ENCODE measurements at regions not wholly inside any gene's neighbourhood (a gene's known extent, or its start where the extent isn't known, plus 50 kb on each side); places are given as distances from the start of the nearest gene placed in this dataset.

- Histone ChIP-seq H3K27ac (no peak overlapping the region), H3K27me3 (no peaks in the 10 kb centered on the region), H3K4me1 (peaks cover 0 to 17% of the 10 kb centered on the region in 2 donors), H3K36me3 (no peaks in the 10 kb centered on the region), H3K4me3 (no peak overlapping the region), H3K9me3 (no peaks in the 10 kb centered on the region)
- DNase-seq (ENCODE audit: low spot score in 2 of 2), result no peak
- intact Hi-C loops (cut with DNase I; ENCODE audit: low total_unique reads), result no loop called here
- TF ChIP-seq, protein P1, sequence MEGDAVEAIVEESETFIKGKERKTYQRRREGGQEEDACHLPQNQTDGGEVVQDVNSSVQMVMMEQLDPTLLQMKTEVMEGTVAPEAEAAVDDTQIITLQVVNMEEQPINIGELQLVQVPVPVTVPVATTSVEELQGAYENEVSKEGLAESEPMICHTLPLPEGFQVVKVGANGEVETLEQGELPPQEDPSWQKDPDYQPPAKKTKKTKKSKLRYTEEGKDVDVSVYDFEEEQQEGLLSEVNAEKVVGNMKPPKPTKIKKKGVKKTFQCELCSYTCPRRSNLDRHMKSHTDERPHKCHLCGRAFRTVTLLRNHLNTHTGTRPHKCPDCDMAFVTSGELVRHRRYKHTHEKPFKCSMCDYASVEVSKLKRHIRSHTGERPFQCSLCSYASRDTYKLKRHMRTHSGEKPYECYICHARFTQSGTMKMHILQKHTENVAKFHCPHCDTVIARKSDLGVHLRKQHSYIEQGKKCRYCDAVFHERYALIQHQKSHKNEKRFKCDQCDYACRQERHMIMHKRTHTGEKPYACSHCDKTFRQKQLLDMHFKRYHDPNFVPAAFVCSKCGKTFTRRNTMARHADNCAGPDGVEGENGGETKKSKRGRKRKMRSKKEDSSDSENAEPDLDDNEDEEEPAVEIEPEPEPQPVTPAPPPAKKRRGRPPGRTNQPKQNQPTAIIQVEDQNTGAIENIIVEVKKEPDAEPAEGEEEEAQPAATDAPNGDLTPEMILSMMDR (IDR thresholded peaks at IDR 0.05), result no peak
- TF ChIP-seq POLR2AphosphoS5 (IDR thresholded peaks at IDR 0.05) (no peak), POLR2A (IDR thresholded peaks at IDR 0.05) (no peak)
Measured at GRCh38 chr3:170750478-170750830, 119.5 kb downstream of the RPL22L1 start.

DNA sequence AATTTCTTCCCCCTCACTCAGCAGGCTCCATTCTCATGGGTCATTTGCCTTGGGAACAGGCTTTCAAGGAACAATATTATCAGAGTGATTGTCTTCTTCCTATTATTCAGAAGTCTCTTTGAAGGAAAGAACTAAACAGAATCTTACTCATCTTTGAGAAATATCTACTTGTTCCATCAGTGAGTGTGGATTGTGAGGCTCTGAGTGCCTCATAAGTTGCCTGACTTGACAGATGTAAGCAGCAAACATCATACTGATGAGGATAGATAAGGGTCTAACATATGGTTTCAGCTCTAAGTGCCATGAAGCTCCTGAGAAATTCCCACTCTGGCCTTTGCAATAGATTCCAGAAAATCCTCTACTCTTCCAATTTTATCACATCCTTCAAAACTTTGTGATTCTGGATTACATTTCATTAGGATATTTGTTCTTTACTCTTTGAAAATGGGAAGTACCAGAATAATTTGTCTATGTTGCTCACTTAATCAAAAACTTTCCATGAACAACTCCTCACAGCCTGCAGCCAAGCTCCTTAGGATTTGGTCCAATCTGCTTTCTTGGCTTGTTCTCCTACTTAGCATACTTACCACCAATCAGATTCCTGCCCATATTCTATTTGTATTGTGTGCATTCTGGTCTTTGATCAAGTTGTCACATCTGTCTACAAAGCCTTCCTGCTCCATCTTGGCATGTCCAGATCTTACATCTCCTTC is 120.1 kb downstream of the RPL22L1 start:
- DNase-seq (ENCODE audit: low spot score in 2 of 2), result no peak
- peaks cover 0 to 17% of the 10 kb centered on the region in 2 donors for H3K4me1 ChIP-seq
- H3K9me3 ChIP-seq, result no peaks in the 10 kb centered on the region
- no peaks in the 10 kb centered on the region for H3K36me3 ChIP-seq
- TF ChIP-seq POLR2AphosphoS5 (IDR thresholded peaks at IDR 0.05) (no peak), POLR2A (IDR thresholded peaks at IDR 0.05) (no peak)
- TF ChIP-seq, protein P1 (IDR thresholded peaks at IDR 0.05), result no peak
- no peak overlapping the region for H3K27ac ChIP-seq
- intact Hi-C loops (cut with DNase I; ENCODE audit: low total_unique reads), result no loop called here
- no peak overlapping the region for H3K4me3 ChIP-seq
- no peaks in the 10 kb centered on the region for H3K27me3 ChIP-seq

- no peaks in the 10 kb centered on the region for H3K27me3 ChIP-seq
- no peak overlapping the region for H3K27ac ChIP-seq
- H3K4me1 ChIP-seq, result peaks cover 0 to 17% of the 10 kb centered on the region in 2 donors
- H3K9me3 ChIP-seq, result no peaks in the 10 kb centered on the region
- no peak overlapping the region for H3K4me3 ChIP-seq
- H3K36me3 ChIP-seq, result no peaks in the 10 kb centered on the region
- no peak for DNase-seq (ENCODE audit: low spot score in 2 of 2)
- intact Hi-C loops (cut with DNase I; ENCODE audit: low total_unique reads), result no loop called here
- TF ChIP-seq POLR2A (IDR thresholded peaks at IDR 0.05) (no peak), POLR2AphosphoS5 (IDR thresholded peaks at IDR 0.05) (no peak)
- TF ChIP-seq, protein P1 (IDR thresholded peaks at IDR 0.05), result no peak
Measured at GRCh38 chr3:170749185-170749584, 120.8 kb downstream of the RPL22L1 start.

- TF ChIP-seq, protein P1 (IDR thresholded peaks at IDR 0.05), result no peak
- no peak for TF ChIP-seq POLR2A (IDR thresholded peaks at IDR 0.05)
- TF ChIP-seq POLR2AphosphoS5 (IDR thresholded peaks at IDR 0.05), result no peak
- intact Hi-C loops (cut with DNase I; ENCODE audit: low total_unique reads), result no loop called here
Measured at GRCh38 chr3:170746175-170746942, 123.6 kb downstream of the RPL22L1 start.

GRCh38 chr3:170745211-170745718 is 124.7 kb downstream of the RPL22L1 start:
- intact Hi-C loops (cut with DNase I; ENCODE audit: low total_unique reads), result no loop called here

More at GRCh38 chr3:170746175-170746942, 123.6 kb downstream of the RPL22L1 start:
- H3K9me3 ChIP-seq, result no peaks in the 10 kb centered on the region
- H3K36me3 ChIP-seq, result no peaks in the 10 kb centered on the region
- H3K27me3 ChIP-seq, result no peaks in the 10 kb centered on the region
- DNase-seq (ENCODE audit: low spot score in 2 of 2), result no peak
- H3K4me3 ChIP-seq, result no peak overlapping the region
- peaks cover 0 to 6% of the 10 kb centered on the region in 2 donors for H3K4me1 ChIP-seq
- H3K27ac ChIP-seq, result no peak overlapping the region

More at GRCh38 chr3:170745211-170745718, 124.7 kb downstream of the RPL22L1 start:
- no peak overlapping the region for H3K27ac ChIP-seq
- H3K27me3 ChIP-seq, result no peaks in the 10 kb centered on the region
- H3K9me3 ChIP-seq, result no peaks in the 10 kb centered on the region
- TF ChIP-seq POLR2A (IDR thresholded peaks at IDR 0.05), result no peak
- no peak for TF ChIP-seq POLR2AphosphoS5 (IDR thresholded peaks at IDR 0.05)
- TF ChIP-seq, protein P1 (IDR thresholded peaks at IDR 0.05), result no peak
- H3K36me3 ChIP-seq, result no peaks in the 10 kb centered on the region
- DNase-seq (ENCODE audit: low spot score in 2 of 2), result no peak
- H3K4me1 ChIP-seq, result no peaks in the 10 kb centered on the region
- H3K4me3 ChIP-seq, result no peak overlapping the region

Measured in breast epithelium (tissue), 4 donors.